ENCODE measurements at regions not wholly inside any gene's neighbourhood (a gene's known extent, or its start where the extent isn't known, plus 50 kb on each side); places are given as distances from the start of the nearest gene placed in this dataset.

DNA sequence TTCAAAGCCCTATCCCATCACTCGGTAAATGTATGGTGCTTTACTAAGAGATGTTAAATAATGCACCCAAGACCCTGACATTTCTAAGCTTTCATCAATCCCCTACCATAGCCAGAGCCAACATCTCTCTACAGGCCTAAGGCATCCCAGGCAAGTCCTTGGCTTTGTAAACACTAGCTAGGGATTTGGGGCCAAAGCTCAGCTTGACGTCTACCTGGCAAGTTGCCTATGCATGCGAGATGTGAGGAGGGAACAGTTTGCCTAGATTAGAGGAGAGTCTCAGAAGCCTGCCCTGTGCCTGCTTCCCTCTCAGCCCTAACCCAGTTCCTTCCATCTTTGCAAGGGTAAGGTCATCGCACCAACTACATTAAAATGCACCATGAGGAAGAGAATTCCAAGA is 221.5 kb upstream of the NCKAP5 start:
- TF ChIP-seq, protein P1, sequence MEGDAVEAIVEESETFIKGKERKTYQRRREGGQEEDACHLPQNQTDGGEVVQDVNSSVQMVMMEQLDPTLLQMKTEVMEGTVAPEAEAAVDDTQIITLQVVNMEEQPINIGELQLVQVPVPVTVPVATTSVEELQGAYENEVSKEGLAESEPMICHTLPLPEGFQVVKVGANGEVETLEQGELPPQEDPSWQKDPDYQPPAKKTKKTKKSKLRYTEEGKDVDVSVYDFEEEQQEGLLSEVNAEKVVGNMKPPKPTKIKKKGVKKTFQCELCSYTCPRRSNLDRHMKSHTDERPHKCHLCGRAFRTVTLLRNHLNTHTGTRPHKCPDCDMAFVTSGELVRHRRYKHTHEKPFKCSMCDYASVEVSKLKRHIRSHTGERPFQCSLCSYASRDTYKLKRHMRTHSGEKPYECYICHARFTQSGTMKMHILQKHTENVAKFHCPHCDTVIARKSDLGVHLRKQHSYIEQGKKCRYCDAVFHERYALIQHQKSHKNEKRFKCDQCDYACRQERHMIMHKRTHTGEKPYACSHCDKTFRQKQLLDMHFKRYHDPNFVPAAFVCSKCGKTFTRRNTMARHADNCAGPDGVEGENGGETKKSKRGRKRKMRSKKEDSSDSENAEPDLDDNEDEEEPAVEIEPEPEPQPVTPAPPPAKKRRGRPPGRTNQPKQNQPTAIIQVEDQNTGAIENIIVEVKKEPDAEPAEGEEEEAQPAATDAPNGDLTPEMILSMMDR (IDR thresholded peaks at IDR 0.05) = no peak
- no peak for TF ChIP-seq POLR2A (IDR thresholded peaks at IDR 0.05)
